Astrocyte of the hippocampus (primary cell): ENCODE measurements at regions not wholly inside any gene's neighbourhood (a gene's known extent, or its start where the extent isn't known, plus 50 kb on each side); places are given as distances from the start of the nearest gene placed in this dataset.
"Not testable (repeated sequence)": the region's sequence is repeated elsewhere in the genome, so short reads cannot be mapped to it uniquely, and the experiment has no call there.

Experiments
- DNase-seq: peaks from one replicate; pipeline ENCODE4 v3.0.0; 2011; ENCODE audit warnings: low read depth, low spot score

GRCh38 chr9:78962156-78962555 lies 609.6 kb upstream of the TLE4 start:
- DNase-seq = no peak

- DNase-seq = no peak
These were observed 607.9 kb upstream of the TLE4 start for GRCh38 chr9:78963911-78964310.

- DNase-seq = no peak
These were observed 604.1 kb upstream of the TLE4 start for GRCh38 chr9:78967596-78968217.

- DNase-seq = no peak
These were observed 601.4 kb upstream of the TLE4 start for GRCh38 chr9:78970375-78970774.

- DNase-seq = no peak
These were observed 600.2 kb upstream of the TLE4 start for GRCh38 chr9:78971540-78971939.

GRCh38 chr9:78972303-78972999 lies 599.3 kb upstream of the TLE4 start:
- DNase-seq = no peak

GRCh38 chr9:78973907-78974306 lies 597.9 kb upstream of the TLE4 start:
- peak; percentile 17 for DNase-seq

GRCh38 chr9:78982849-78983248 lies 588.9 kb upstream of the TLE4 start:
- peak; percentile 57 for DNase-seq

- DNase-seq = peak; percentile 36
These were observed 586.6 kb upstream of the TLE4 start for GRCh38 chr9:78985084-78985738.

GRCh38 chr9:78986446-78986845 lies 585.3 kb upstream of the TLE4 start:
- DNase-seq = no peak

- no peak for DNase-seq
These were observed 582.6 kb upstream of the TLE4 start for GRCh38 chr9:78989031-78989658.

GRCh38 chr9:78994471-78994870 lies 577.3 kb upstream of the TLE4 start:
- no peak for DNase-seq

GRCh38 chr9:78994974-78995373 lies 576.8 kb upstream of the TLE4 start:
- not testable (repeated sequence) for DNase-seq

- DNase-seq = no peak
These were observed 574.5 kb upstream of the TLE4 start for GRCh38 chr9:78997296-78997695.

- no peak for DNase-seq
These were observed 571.3 kb upstream of the TLE4 start for GRCh38 chr9:79000230-79001002.

GRCh38 chr9:79001012-79001411 lies 570.8 kb upstream of the TLE4 start:
- no peak for DNase-seq

GRCh38 chr9:79003514-79003913 lies 568.3 kb upstream of the TLE4 start:
- DNase-seq = no peak

GRCh38 chr9:79004032-79004431 lies 567.7 kb upstream of the TLE4 start:
- no peak for DNase-seq

- DNase-seq = no peak
These were observed 565.2 kb upstream of the TLE4 start for GRCh38 chr9:79006546-79006945.

- no peak for DNase-seq
These were observed 563.9 kb upstream of the TLE4 start for GRCh38 chr9:79007701-79008483.

- no peak for DNase-seq
These were observed 562.8 kb upstream of the TLE4 start for GRCh38 chr9:79008916-79009315.
